HEK293 (cell line): ENCODE measurements at regions not wholly inside any gene's neighbourhood (a gene's known extent, or its start where the extent isn't known, plus 50 kb on each side); places are given as distances from the start of the nearest gene placed in this dataset.

Experiments used
- CTCF ChIA-PET: fragments of 350-600 bp; formaldehyde crosslinking; extraction: SDS; loops from one replicate; lab custom pipeline; 2021; ENCODE audit warnings: antibody characterized with exemption; lab: Yijun Ruan, JAX
- POLR2A ChIA-PET: fragments of 300-600 bp; formaldehyde crosslinking; extraction: SDS; loops from one replicate; lab custom pipeline; 2020; ENCODE audit warnings: antibody characterized with exemption, inconsistent platforms; lab: Yijun Ruan, JAX
- H3K27ac ChIP-seq: fragments of 200-500 bp; sonication (Bioruptor generic); 2 replicates; pipeline ENCODE4 v1.5.1; 2014; ENCODE audit warnings: low read depth, low read length, control low read depth, inconsistent platforms; ENCODE audit errors: extremely low read depth
- H3K36me3 ChIP-seq, 2 experiments: fragments of 200-500 bp in 1 of 2; sonication (Bioruptor generic) in 1 of 2; 1 replicate in 1 of 2; 2 replicates in 1 of 2; pipeline ENCODE4 v1.5.1; 2014 to 2017; ENCODE audit warnings: inconsistent platforms in 2 of 2, low read length in 2 of 2; ENCODE audit not compliant: control insufficient read depth in 2 of 2, insufficient read depth in 1 of 2
- H3K4me1 ChIP-seq: fragments of 200-500 bp; sonication (Bioruptor generic); 2 replicates; pipeline ENCODE4 v1.5.1; 2014; ENCODE audit warnings: mild to moderate bottlenecking, low read length, inconsistent platforms; ENCODE audit not compliant: control insufficient read depth, insufficient read depth
- H3K4me3 ChIP-seq: 2 replicates; pipeline ENCODE4 v1.5.1; 2011; ENCODE audit warnings: low read depth, mild to moderate bottlenecking, control low read depth, low read length, moderate library complexity
- H3K9me3 ChIP-seq: fragments of 200-500 bp; sonication (Bioruptor generic); 2 replicates; pipeline ENCODE4 v1.5.1; 2014; ENCODE audit warnings: low read depth, low read length, inconsistent platforms; ENCODE audit not compliant: control insufficient read depth, insufficient read depth
- ELK4 ChIP-seq: IDR thresholded peaks from 2 replicates; pipeline ENCODE4 v1.6.1; 2011; ENCODE audit warnings: mild to moderate bottlenecking, low read depth, low read length, borderline replicate concordance
- KLF16 ChIP-seq: fragments of 450-650 bp; formaldehyde crosslinking; IDR thresholded peaks from 2 replicates; pipeline ENCODE4 v1.5.1; 2017; ENCODE audit warnings: missing biosample characterization, missing genetic modification characterization
- PRDM1 ChIP-seq: fragments of 450-650 bp; formaldehyde crosslinking; IDR thresholded peaks from 2 replicates; pipeline ENCODE4; 2016; ENCODE audit warnings: missing biosample characterization, missing genetic modification characterization
- ZBTB17 ChIP-seq: fragments of 450-650 bp; formaldehyde crosslinking; IDR thresholded peaks from 2 replicates; pipeline ENCODE4 v1.5.1; 2016; ENCODE audit warnings: missing biosample characterization, missing genetic modification characterization
- ZBTB21 ChIP-seq: fragments of 450-650 bp; formaldehyde crosslinking; IDR thresholded peaks from 2 replicates; pipeline ENCODE4 v1.5.1; 2017; ENCODE audit warnings: missing biosample characterization, missing genetic modification characterization
- ZFHX2 ChIP-seq: fragments of 450-650 bp; formaldehyde crosslinking; conservative IDR thresholded peaks from 2 replicates; pipeline ENCODE4 v1.5.1; 2016; ENCODE audit warnings: missing biosample characterization, missing genetic modification characterization
- ZNF157 ChIP-seq: fragments of 450-650 bp; formaldehyde crosslinking; IDR thresholded peaks from 2 replicates; pipeline ENCODE4 v1.5.1; 2016; ENCODE audit warnings: missing biosample characterization, missing genetic modification characterization
- ZNF248 ChIP-seq: fragments of 450-650 bp; formaldehyde crosslinking; IDR thresholded peaks from 2 replicates; pipeline ENCODE4 v1.5.1; 2017; ENCODE audit warnings: missing biosample characterization, missing genetic modification characterization
- ZNF266 ChIP-seq: fragments of 450-650 bp; formaldehyde crosslinking; IDR thresholded peaks from 2 replicates; pipeline ENCODE4 v1.5.1; 2016; ENCODE audit warnings: missing biosample characterization, missing genetic modification characterization, low read depth
- ZNF473 ChIP-seq: fragments of 450-650 bp; formaldehyde crosslinking; IDR thresholded peaks from 2 replicates; pipeline ENCODE4 v1.5.1; 2017; ENCODE audit warnings: missing biosample characterization, missing genetic modification characterization
- ZNF510 ChIP-seq: fragments of 450-650 bp; formaldehyde crosslinking; IDR thresholded peaks from 2 replicates; pipeline ENCODE4 v1.5.1; 2018; ENCODE audit warnings: mild to moderate bottlenecking, missing genetic modification characterization, missing biosample characterization; ENCODE audit not compliant: insufficient replicate concordance
- ZNF600 ChIP-seq: fragments of 450-650 bp; formaldehyde crosslinking; IDR thresholded peaks from 2 replicates; pipeline ENCODE4 v1.5.1; 2016; ENCODE audit warnings: missing biosample characterization, missing genetic modification characterization
- ZNF610 ChIP-seq: fragments of 450-650 bp; formaldehyde crosslinking; IDR thresholded peaks from 2 replicates; pipeline ENCODE4 v1.5.1; 2016; ENCODE audit warnings: missing biosample characterization, missing genetic modification characterization, borderline replicate concordance
- ZSCAN30 ChIP-seq: fragments of 450-650 bp; IDR thresholded peaks from 2 replicates; pipeline ENCODE4 v1.5.1; 2018; ENCODE audit warnings: missing biosample characterization, mild to moderate bottlenecking, missing genetic modification characterization, moderate library complexity
- ZXDB ChIP-seq: fragments of 450-650 bp; formaldehyde crosslinking; IDR thresholded peaks from 2 replicates; pipeline ENCODE4 v1.5.1; 2016; ENCODE audit warnings: missing biosample characterization, missing genetic modification characterization
- TF ChIP-seq, protein P1 (sequence below): fragments of 450-650 bp; formaldehyde crosslinking; IDR thresholded peaks from 2 replicates; pipeline ENCODE4 v1.5.1; 2016; ENCODE audit warnings: missing biosample characterization, missing genetic modification characterization
- TF ChIP-seq, protein P2 (sequence below): fragments of 450-650 bp; formaldehyde crosslinking; IDR thresholded peaks from 2 replicates; pipeline ENCODE4 v1.5.1; 2016; ENCODE audit warnings: missing biosample characterization, missing genetic modification characterization
- TF ChIP-seq, protein P3 (sequence below): fragments of 450-650 bp; formaldehyde crosslinking; IDR thresholded peaks from 2 replicates; pipeline ENCODE4 v1.5.1; 2016; ENCODE audit warnings: missing biosample characterization, missing genetic modification characterization
- TF ChIP-seq, protein P4 (sequence below): fragments of 450-650 bp; formaldehyde crosslinking; IDR thresholded peaks from 2 replicates; pipeline ENCODE4 v1.5.1; 2016; ENCODE audit warnings: missing biosample characterization, missing genetic modification characterization

- Histone ChIP-seq H3K9me3 (no peaks in the 10 kb centered on the region), H3K4me1 (no peaks in the 10 kb centered on the region), H3K36me3 (no peaks in the 10 kb centered on the region), H3K27ac (no peak overlapping the region), H3K4me3 (no peak overlapping the region)
- TF ChIP-seq ZNF266 (tag by site-specific recombination): no peak
- no peak for TF ChIP-seq KLF16 (tag by site-specific recombination)
- TF ChIP-seq ZSCAN30 (tag by site-specific recombination): no peak
- ChIA-PET CTCF (no interaction called here), POLR2A (no interaction called here)
Measured at GRCh38 chr7:41163991-41164390, 538.9 kb downstream of the INHBA start.

DNA sequence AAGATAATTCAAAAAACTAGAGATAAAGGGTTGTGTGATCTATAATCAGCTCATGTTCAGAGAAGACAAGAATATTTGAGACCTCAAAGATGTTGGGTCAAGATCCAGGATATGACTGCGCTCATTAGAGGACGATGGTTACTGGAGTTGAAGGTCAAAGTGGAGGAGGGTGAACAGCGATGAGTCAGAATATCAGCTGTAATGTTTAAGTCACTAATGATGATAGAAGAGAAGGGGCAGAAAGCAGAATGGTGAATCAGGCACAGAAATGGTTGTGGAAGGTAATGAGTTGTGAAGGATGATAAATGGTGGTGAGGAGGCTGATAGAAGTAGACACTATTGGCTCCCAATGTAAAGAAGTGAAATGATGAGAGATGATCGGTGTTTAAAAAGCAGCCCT lies 540.3 kb downstream of the INHBA start:
- TF ChIP-seq ZNF248 (tag by site-specific recombination): no peak
- TF ChIP-seq, protein P1, sequence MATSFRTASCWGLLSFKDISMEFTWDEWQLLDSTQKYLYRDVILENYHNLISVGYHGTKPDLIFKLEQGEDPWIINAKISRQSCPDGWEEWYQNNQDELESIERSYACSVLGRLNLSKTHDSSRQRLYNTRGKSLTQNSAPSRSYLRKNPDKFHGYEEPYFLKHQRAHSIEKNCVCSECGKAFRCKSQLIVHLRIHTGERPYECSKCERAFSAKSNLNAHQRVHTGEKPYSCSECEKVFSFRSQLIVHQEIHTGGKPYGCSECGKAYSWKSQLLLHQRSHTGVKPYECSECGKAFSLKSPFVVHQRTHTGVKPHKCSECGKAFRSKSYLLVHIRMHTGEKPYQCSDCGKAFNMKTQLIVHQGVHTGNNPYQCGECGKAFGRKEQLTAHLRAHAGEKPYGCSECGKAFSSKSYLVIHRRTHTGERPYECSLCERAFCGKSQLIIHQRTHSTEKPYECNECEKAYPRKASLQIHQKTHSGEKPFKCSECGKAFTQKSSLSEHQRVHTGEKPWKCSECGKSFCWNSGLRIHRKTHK (tag by site-specific recombination): peak; percentile 13; the same call in 1 of the 2 replicates
- H3K4me1 ChIP-seq: no peaks in the 10 kb centered on the region
- no peaks in the 10 kb centered on the region for H3K9me3 ChIP-seq
- H3K27ac ChIP-seq: no peak overlapping the region
- CTCF ChIA-PET: interaction anchor here (0.6 kb wide), 1 partner anchor 221 kb away, joined by 3 read pairs; no protein-coding TSS in a partner anchor
- POLR2A ChIA-PET: no interaction called here
- H3K36me3 ChIP-seq: no peaks in the 10 kb centered on the region
- no peak overlapping the region for H3K4me3 ChIP-seq

DNA sequence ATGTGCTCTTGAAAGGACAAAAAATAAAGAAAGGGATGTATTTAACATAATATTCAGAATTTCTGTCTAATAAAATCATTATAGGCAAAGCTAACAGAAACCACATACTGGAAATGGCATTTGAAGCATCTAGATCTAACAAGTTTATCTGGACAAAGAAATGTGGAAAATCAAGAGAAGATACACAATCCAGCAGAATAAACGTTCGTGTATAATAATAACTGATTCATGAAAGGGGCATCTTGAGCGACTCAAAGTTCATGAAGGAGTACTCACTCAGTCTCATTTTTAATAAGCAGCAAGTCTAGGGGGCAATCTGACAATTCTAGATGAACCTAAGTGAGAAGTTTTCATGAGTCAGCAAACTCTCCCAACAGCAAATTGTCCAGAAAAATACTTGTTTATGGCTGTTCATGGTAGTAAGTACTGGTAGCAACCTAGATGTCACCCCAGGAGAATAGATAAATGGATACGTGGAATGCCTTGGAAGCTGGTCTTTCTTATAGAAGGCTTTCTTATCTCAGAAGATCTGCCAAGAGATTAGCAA lies 541.8 kb downstream of the INHBA start:
- H3K36me3 ChIP-seq: no peaks in the 10 kb centered on the region
- POLR2A ChIA-PET: no interaction called here
- H3K27ac ChIP-seq: no peak overlapping the region
- H3K9me3 ChIP-seq: no peaks in the 10 kb centered on the region
- CTCF ChIA-PET: no interaction called here
- H3K4me1 ChIP-seq: no peaks in the 10 kb centered on the region
- H3K4me3 ChIP-seq: no peak overlapping the region
- no peak for TF ChIP-seq ZFHX2
- TF ChIP-seq ELK4: no peak
- TF ChIP-seq ZNF157 (tag by site-specific recombination): no peak
- TF ChIP-seq ZXDB (tag by site-specific recombination): no peak
- TF ChIP-seq, protein P2, sequence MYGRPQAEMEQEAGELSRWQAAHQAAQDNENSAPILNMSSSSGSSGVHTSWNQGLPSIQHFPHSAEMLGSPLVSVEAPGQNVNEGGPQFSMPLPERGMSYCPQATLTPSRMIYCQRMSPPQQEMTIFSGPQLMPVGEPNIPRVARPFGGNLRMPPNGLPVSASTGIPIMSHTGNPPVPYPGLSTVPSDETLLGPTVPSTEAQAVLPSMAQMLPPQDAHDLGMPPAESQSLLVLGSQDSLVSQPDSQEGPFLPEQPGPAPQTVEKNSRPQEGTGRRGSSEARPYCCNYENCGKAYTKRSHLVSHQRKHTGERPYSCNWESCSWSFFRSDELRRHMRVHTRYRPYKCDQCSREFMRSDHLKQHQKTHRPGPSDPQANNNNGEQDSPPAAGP (tag by site-specific recombination): no peak
- TF ChIP-seq ZNF473 (tag by site-specific recombination): no peak
- TF ChIP-seq, protein P3, sequence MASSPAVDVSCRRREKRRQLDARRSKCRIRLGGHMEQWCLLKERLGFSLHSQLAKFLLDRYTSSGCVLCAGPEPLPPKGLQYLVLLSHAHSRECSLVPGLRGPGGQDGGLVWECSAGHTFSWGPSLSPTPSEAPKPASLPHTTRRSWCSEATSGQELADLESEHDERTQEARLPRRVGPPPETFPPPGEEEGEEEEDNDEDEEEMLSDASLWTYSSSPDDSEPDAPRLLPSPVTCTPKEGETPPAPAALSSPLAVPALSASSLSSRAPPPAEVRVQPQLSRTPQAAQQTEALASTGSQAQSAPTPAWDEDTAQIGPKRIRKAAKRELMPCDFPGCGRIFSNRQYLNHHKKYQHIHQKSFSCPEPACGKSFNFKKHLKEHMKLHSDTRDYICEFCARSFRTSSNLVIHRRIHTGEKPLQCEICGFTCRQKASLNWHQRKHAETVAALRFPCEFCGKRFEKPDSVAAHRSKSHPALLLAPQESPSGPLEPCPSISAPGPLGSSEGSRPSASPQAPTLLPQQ (tag by site-specific recombination): no peak
- TF ChIP-seq ZNF610 (tag by site-specific recombination): no peak
- TF ChIP-seq ZBTB21 (tag by site-specific recombination): no peak
- TF ChIP-seq PRDM1 (tag by site-specific recombination): no peak
- no peak for TF ChIP-seq ZNF600 (tag by site-specific recombination)
- no peak for TF ChIP-seq ZNF510 (tag by site-specific recombination)
- TF ChIP-seq, protein P4, sequence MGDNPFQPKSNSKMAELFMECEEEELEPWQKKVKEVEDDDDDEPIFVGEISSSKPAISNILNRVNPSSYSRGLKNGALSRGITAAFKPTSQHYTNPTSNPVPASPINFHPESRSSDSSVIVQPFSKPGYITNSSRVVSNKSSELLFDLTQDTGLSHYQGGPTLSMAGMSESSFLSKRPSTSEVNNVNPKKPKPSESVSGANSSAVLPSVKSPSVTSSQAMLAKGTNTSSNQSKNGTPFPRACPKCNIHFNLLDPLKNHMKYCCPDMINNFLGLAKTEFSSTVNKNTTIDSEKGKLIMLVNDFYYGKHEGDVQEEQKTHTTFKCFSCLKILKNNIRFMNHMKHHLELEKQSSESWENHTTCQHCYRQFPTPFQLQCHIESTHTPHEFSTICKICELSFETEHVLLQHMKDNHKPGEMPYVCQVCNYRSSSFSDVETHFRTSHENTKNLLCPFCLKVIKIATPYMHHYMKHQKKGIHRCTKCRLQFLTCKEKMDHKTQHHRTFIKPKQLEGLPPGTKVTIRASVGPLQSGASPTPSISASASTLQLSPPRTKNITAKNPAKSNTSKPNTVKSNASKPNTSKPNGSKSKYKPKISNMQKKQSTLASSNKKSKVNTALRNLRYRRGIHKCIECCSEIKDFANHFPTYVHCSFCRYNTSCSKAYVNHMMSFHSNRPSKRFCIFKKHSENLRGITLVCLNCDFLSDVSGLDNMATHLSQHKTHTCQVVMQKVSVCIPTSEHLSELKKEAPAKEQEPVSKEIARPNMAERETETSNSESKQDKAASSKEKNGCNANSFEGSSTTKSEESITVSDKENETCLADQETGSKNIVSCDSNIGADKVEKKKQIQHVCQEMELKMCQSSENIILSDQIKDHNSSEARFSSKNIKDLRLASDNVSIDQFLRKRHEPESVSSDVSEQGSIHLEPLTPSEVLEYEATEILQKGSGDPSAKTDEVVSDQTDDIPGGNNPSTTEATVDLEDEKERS (tag by site-specific recombination): no peak
- TF ChIP-seq ZBTB17 (tag by site-specific recombination): no peak
